ENCODE measurements at regions not wholly inside any gene's neighbourhood (a gene's known extent, or its start where the extent isn't known, plus 50 kb on each side); places are given as distances from the start of the nearest gene placed in this dataset.

DNA sequence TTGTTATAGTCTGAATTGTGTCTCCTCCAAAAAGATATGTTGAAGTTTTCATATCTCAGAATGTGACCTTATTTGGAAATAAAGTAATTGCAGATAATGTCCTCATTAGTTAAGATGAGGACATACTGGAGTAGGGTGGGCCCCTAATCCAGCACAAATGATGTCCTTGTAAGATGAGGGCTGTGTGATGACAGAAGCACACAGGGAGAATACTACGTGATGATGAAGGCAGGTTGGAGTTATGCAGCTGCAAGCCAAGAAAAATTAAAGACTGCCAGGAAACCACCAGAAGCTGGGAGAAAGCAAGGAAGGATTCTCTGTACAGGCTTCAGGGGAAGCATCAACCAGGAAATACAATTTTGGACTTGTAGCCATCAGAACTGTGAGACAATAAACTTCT is 58.3 kb upstream of the PNPT1 start:
- no peak overlapping the region for H2AFZ ChIP-seq (replicated peaks; ENCODE audit: low read length, poor library complexity)
- H4K8ac ChIP-seq (ENCODE audit: low read depth in 2 of 2, low read length in 2 of 2), result no peak overlapping the region
- H3K56ac ChIP-seq (ENCODE audit: extremely low read depth, insufficient read depth, low read length), result no peak overlapping the region
- no peak overlapping the region for H2AK5ac ChIP-seq (ENCODE audit: low read depth, low read length)
- no peak overlapping the region for H3K23ac ChIP-seq (ENCODE audit: low read depth, low read length)
- no peaks in the 10 kb centered on the region for H3K4me1 ChIP-seq (ENCODE audit: control insufficient read depth, insufficient read depth, low read length)
- no peak overlapping the region for H4K91ac ChIP-seq (ENCODE audit: insufficient read depth, low read depth, low read length)
- no peak overlapping the region for H3K4me2 ChIP-seq (ENCODE audit: low read depth, low read length)
- POLR2A ChIA-PET (ENCODE audit: unreplicated experiment), result no interaction called here
- H3K4me3 ChIP-seq (ENCODE audit: insufficient read depth, low read depth, low read length), result no peak overlapping the region
- no peak overlapping the region for H3K4ac ChIP-seq (ENCODE audit: low read depth, low read length)
- no peak overlapping the region for H4K5ac ChIP-seq (ENCODE audit: low read depth, low read length)
- no peak overlapping the region for H3K14ac ChIP-seq (replicated peaks; ENCODE audit: low read depth, low read length)
- TF ChIP-seq POLR2A (IDR thresholded peaks at IDR 0.05; ENCODE audit: low read depth, low read length) (no peak), BHLHE40 (IDR thresholded peaks at IDR 0.05; ENCODE audit: low read depth, low read length) (no peak), CEBPB (IDR thresholded peaks at IDR 0.05; ENCODE audit: low read depth, low read length) (no peak), CHD1 (IDR thresholded peaks at IDR 0.05; ENCODE audit: low read depth, low read length) (no peak), MAFK (IDR thresholded peaks at IDR 0.05; ENCODE audit: low read depth, low read length) (no peak), RCOR1 (IDR thresholded peaks at IDR 0.05; ENCODE audit: insufficient replicate concordance, low read length) (no peak), NFE2L2 (IDR thresholded peaks at IDR 0.05; ENCODE audit: low read depth, low read length) (no peak), MAZ (IDR thresholded peaks at IDR 0.05; ENCODE audit: borderline replicate concordance, low read depth, low read length) (no peak), MXI1 (IDR thresholded peaks at IDR 0.05; ENCODE audit: borderline replicate concordance, low read depth, low read length) (no peak), RAD21 (IDR thresholded peaks at IDR 0.05; ENCODE audit: low read length) (no peak), FOS (IDR thresholded peaks at IDR 0.05; ENCODE audit: low read depth, low read length) (no peak), SMC3 (IDR thresholded peaks at IDR 0.05; ENCODE audit: low read depth, low read length) (no peak), RFX5 (IDR thresholded peaks at IDR 0.05; ENCODE audit: low read depth, low read length) (no peak)
- TF ChIP-seq, protein P1, sequence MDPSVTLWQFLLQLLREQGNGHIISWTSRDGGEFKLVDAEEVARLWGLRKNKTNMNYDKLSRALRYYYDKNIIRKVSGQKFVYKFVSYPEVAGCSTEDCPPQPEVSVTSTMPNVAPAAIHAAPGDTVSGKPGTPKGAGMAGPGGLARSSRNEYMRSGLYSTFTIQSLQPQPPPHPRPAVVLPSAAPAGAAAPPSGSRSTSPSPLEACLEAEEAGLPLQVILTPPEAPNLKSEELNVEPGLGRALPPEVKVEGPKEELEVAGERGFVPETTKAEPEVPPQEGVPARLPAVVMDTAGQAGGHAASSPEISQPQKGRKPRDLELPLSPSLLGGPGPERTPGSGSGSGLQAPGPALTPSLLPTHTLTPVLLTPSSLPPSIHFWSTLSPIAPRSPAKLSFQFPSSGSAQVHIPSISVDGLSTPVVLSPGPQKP (IDR thresholded peaks at IDR 0.05; ENCODE audit: borderline replicate concordance, low read depth, low read length), result no peak
- TF ChIP-seq, protein P2, sequence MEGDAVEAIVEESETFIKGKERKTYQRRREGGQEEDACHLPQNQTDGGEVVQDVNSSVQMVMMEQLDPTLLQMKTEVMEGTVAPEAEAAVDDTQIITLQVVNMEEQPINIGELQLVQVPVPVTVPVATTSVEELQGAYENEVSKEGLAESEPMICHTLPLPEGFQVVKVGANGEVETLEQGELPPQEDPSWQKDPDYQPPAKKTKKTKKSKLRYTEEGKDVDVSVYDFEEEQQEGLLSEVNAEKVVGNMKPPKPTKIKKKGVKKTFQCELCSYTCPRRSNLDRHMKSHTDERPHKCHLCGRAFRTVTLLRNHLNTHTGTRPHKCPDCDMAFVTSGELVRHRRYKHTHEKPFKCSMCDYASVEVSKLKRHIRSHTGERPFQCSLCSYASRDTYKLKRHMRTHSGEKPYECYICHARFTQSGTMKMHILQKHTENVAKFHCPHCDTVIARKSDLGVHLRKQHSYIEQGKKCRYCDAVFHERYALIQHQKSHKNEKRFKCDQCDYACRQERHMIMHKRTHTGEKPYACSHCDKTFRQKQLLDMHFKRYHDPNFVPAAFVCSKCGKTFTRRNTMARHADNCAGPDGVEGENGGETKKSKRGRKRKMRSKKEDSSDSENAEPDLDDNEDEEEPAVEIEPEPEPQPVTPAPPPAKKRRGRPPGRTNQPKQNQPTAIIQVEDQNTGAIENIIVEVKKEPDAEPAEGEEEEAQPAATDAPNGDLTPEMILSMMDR (conservative IDR thresholded peaks at IDR 0.05; ENCODE audit: low read depth, low read length), result no peak
- TF ChIP-seq, protein P3, sequence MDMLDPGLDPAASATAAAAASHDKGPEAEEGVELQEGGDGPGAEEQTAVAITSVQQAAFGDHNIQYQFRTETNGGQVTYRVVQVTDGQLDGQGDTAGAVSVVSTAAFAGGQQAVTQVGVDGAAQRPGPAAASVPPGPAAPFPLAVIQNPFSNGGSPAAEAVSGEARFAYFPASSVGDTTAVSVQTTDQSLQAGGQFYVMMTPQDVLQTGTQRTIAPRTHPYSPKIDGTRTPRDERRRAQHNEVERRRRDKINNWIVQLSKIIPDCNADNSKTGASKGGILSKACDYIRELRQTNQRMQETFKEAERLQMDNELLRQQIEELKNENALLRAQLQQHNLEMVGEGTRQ (IDR thresholded peaks at IDR 0.05; ENCODE audit: low read depth, low read length), result no peak
- no peak overlapping the region for H3K27ac ChIP-seq (ENCODE audit: insufficient read depth, low read length)
- in situ Hi-C loops (cut with MboI; ENCODE audit: low sequenced_read_pairs), result no loop called here
- H2AK9ac ChIP-seq (replicated peaks; ENCODE audit: low read depth, low read length, poor library complexity), result no peak overlapping the region
- H2BK20ac ChIP-seq (ENCODE audit: low read depth, low read length), result no peak overlapping the region
- no peaks in the 10 kb centered on the region for H4K20me1 ChIP-seq (ENCODE audit: insufficient read depth, low read length)
- no peak overlapping the region for H3K9ac ChIP-seq (ENCODE audit: low read depth, low read length)
- no peak overlapping the region for H2BK5ac ChIP-seq (ENCODE audit: low read depth, low read length, poor library complexity, severe bottlenecking)
- dilution Hi-C loops (cut with HindIII; ENCODE audit: low sequenced_read_pairs, unreplicated experiment), result no loop called here
- no peaks in the 10 kb centered on the region for H3K36me3 ChIP-seq (ENCODE audit: control insufficient read depth, insufficient read depth, low read length)
- no TSS peak for BruUV-seq (replicated peaks)
- H3K18ac ChIP-seq (ENCODE audit: low read depth, low read length), result no peak overlapping the region
- H3K27me3 ChIP-seq (ENCODE audit: control insufficient read depth, insufficient read depth, low read length), result no peaks in the 10 kb centered on the region; the same call in 1 of the 2 replicates
- DNase-seq (peak; percentile 29), ATAC-seq (ENCODE audit: low read depth) (no peak)
- H3K9me1 ChIP-seq (ENCODE audit: insufficient read depth, low read length), result no peaks in the 10 kb centered on the region; the same call in 1 of the 2 replicates
- intact Hi-C loops (cut with micrococcal nuclease), result no loop called here
- H3K9me3 ChIP-seq (ENCODE audit: control insufficient read depth, insufficient read depth, low read length), result no peaks in the 10 kb centered on the region
- CTCF ChIA-PET, result no interaction called here
- WGBS, 2 experiments (ENCODE audit: extremely low coverage in 2 of 2, insufficient read length in 1 of 2), result no CpG with 5 or more reads among the region's 1 CpG
- H2BK120ac ChIP-seq (ENCODE audit: low read depth, low read length), result no peak overlapping the region
- no peak overlapping the region for H2BK15ac ChIP-seq (ENCODE audit: low read depth, low read length)
- H3K79me1 ChIP-seq (ENCODE audit: low read depth in 1 of 2, low read length in 2 of 2), result no peaks in the 10 kb centered on the region

Measured in IMR-90 (cell line).